ENCODE measurements at regions not wholly inside any gene's neighbourhood (a gene's known extent, or its start where the extent isn't known, plus 50 kb on each side); places are given as distances from the start of the nearest gene placed in this dataset.

DNA sequence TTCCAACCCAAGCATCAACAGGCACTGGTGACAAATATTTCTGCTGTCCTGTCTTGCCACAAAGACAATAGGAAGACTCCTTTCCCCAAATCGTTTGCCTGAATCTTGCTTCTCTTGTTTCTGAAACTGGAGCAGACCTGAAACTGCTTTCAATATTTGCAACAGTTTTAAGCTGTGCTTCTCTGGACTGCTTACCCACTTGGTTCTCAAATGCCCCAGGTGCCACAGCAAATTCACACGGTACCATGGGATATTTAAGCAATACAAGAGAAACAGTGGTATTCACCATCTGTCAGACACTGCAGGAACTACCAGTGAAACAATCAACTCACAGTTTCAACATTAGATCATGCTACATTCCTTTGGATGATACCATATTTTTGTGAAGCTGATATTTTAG, 309.4 kb downstream of the PARP8 start:
- H3K9ac ChIP-seq (replicated peaks in 1 of 4; ENCODE audit: extremely low read depth in 1 of 4, low read depth in 3 of 4, low read length in 3 of 4), result no peak overlapping the region
- H3K9me3 ChIP-seq (ENCODE audit: insufficient read depth in 2 of 2, low read depth in 1 of 2, low read length in 1 of 2), result no peaks in the 10 kb centered on the region
- no peak overlapping the region for H2BK20ac ChIP-seq (ENCODE audit: low read length)
- no peak overlapping the region for H2AK5ac ChIP-seq (ENCODE audit: low read depth, low read length)
- DNase-seq (ENCODE audit: low read depth in 1 of 2, low spot score in 2 of 2) (no peak), FAIRE-seq (no peak)
- H4K8ac ChIP-seq (ENCODE audit: extremely low read depth, insufficient read depth, low read length), result no peak overlapping the region
- peaks cover 0 to 9% (median 7%) of the 10 kb centered on the region in 4 experiments; a peak in 6 of 7 replicates for H3K27me3 ChIP-seq (replicated peaks in 1 of 4; ENCODE audit: control insufficient read depth in 3 of 4, extremely low read depth in 1 of 4, insufficient read depth in 3 of 4, low read length in 3 of 4)
- no peaks in the 10 kb centered on the region for H4K20me1 ChIP-seq (replicated peaks in 1 of 2; ENCODE audit: control insufficient read depth in 1 of 2, insufficient read depth in 2 of 2, low read length in 2 of 2)
- H2BK120ac ChIP-seq (replicated peaks; ENCODE audit: low read depth, low read length), result no peak overlapping the region
- H3K14ac ChIP-seq (ENCODE audit: insufficient read length), result no peak overlapping the region
- no peak overlapping the region for H4K91ac ChIP-seq (replicated peaks; ENCODE audit: insufficient read length, low read length)
- no peak overlapping the region for H2AFZ ChIP-seq (ENCODE audit: low read length)
- H3K23me2 ChIP-seq (ENCODE audit: low read depth, low read length), result no peaks in the 10 kb centered on the region
- H3K79me2 ChIP-seq (ENCODE audit: control insufficient read depth in 1 of 2, insufficient read depth in 2 of 2, low read length in 2 of 2), result no peaks in the 10 kb centered on the region
- no peak overlapping the region for H3K4me3 ChIP-seq (ENCODE audit: extremely low read depth in 1 of 4, insufficient read depth in 2 of 4, low read depth in 3 of 4, low read length in 4 of 4)
- H2BK12ac ChIP-seq (ENCODE audit: low read depth, low read length), result no peak overlapping the region
- ChIA-PET POLR2A (ENCODE audit: partially characterized antibody) (no interaction called here), CTCF (ENCODE audit: partially characterized antibody) (no interaction called here)
- no peak overlapping the region for H3K27ac ChIP-seq (ENCODE audit: low read depth, low read length)
- H3K36me3 ChIP-seq (ENCODE audit: control insufficient read depth in 2 of 4, insufficient read depth in 4 of 4, low read length in 3 of 4), result no peaks in the 10 kb centered on the region
- no peak overlapping the region for H4K5ac ChIP-seq (ENCODE audit: insufficient read length, low read depth, low read length)
- WGBS, 2 experiments (ENCODE audit: extremely low coverage in 1 of 2, insufficient coverage in 1 of 2, insufficient read length in 1 of 2, insufficient replicate concordance in 2 of 2, low coverage in 1 of 2, low lambda C conversion rate in 2 of 2, missing lambda C conversion rate in 1 of 2), result 91% methylated on average over 2 of the region's 2 CpGs; no CpG with 5 or more reads in 1 of the 2 experiments
- H3K4me2 ChIP-seq (ENCODE audit: insufficient read depth in 1 of 2, low read depth in 2 of 2, low read length in 2 of 2), result no peak overlapping the region
- no peak overlapping the region for H3K4ac ChIP-seq (replicated peaks; ENCODE audit: insufficient read length, low read depth, low read length)
- no peaks in the 10 kb centered on the region for H3K4me1 ChIP-seq (replicated peaks in 1 of 4; ENCODE audit: control insufficient read depth in 3 of 4, insufficient read depth in 4 of 4, low read length in 3 of 4)
- H3K79me1 ChIP-seq (ENCODE audit: low read depth, low read length), result no peaks in the 10 kb centered on the region
- no peak overlapping the region for H2BK5ac ChIP-seq (ENCODE audit: low read depth, low read length)
- H3K23ac ChIP-seq (ENCODE audit: insufficient read length), result no peak overlapping the region
- H2BK15ac ChIP-seq (ENCODE audit: low read length), result no peak overlapping the region
- no peak overlapping the region for H3K56ac ChIP-seq (replicated peaks; ENCODE audit: insufficient read length, low read depth, low read length)
- no peak overlapping the region for H3K18ac ChIP-seq (ENCODE audit: extremely low read depth, low read length)
- TF ChIP-seq KDM4A (IDR thresholded peaks at IDR 0.05; ENCODE audit: low read depth, low read length, severe bottlenecking) (no peak), TCF12 (IDR thresholded peaks at IDR 0.05; ENCODE audit: low read depth, low read length) (no peak), MAFK (IDR thresholded peaks at IDR 0.05; ENCODE audit: low read depth, low read length) (no peak), SIN3A (conservative IDR thresholded peaks at IDR 0.05 in 1 of 2, IDR thresholded peaks at IDR 0.05 in 1 of 2; ENCODE audit: low read depth in 1 of 2, low read length in 2 of 2) (no peak), TAF1 (IDR thresholded peaks at IDR 0.05; ENCODE audit: low read depth, low read length) (no peak), EGR1 (IDR thresholded peaks at IDR 0.05; ENCODE audit: borderline replicate concordance, low read depth, low read length) (no peak), SRF (IDR thresholded peaks at IDR 0.05; ENCODE audit: low read depth, low read length) (no peak), CTBP2 (IDR thresholded peaks at IDR 0.05; ENCODE audit: borderline replicate concordance, insufficient read depth, insufficient read length, low read length) (no peak), SAP30 (IDR thresholded peaks at IDR 0.05; ENCODE audit: insufficient read depth, insufficient replicate concordance, low read length) (no peak), KDM5A (IDR thresholded peaks at IDR 0.05; ENCODE audit: low read length) (no peak), BACH1 (IDR thresholded peaks at IDR 0.05; ENCODE audit: low read length) (no peak), TAF7 (optimal IDR thresholded peaks at IDR 0.05; ENCODE audit: borderline replicate concordance, low read depth, low read length) (no peak), ASH2L (IDR thresholded peaks at IDR 0.05; ENCODE audit: low read length) (no peak), SP1 (IDR thresholded peaks at IDR 0.05; ENCODE audit: low read depth, low read length) (no peak)
- TF ChIP-seq, protein P1, sequence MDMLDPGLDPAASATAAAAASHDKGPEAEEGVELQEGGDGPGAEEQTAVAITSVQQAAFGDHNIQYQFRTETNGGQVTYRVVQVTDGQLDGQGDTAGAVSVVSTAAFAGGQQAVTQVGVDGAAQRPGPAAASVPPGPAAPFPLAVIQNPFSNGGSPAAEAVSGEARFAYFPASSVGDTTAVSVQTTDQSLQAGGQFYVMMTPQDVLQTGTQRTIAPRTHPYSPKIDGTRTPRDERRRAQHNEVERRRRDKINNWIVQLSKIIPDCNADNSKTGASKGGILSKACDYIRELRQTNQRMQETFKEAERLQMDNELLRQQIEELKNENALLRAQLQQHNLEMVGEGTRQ (IDR thresholded peaks at IDR 0.05; ENCODE audit: low read length), result no peak

Data from H1 (cell line).